Endothelial cell of umbilical vein (primary cell): ENCODE measurements at regions not wholly inside any gene's neighbourhood (a gene's known extent, or its start where the extent isn't known, plus 50 kb on each side); places are given as distances from the start of the nearest gene placed in this dataset.

Experiments
- BruUV-seq: library from RNA; stranded (reverse); fragments of 400-500 nt; replicated peaks from 2 replicates; lab custom pipeline; 2021; lab: Mats Ljungman, UMichigan
- CTCF ChIA-PET: fragments of 300-600, 350-600 bp; sonication (Branson Sonifier 250); formaldehyde crosslinking; loops from one replicate; lab custom pipeline; 2021; ENCODE audit warnings: antibody characterized with exemption, inconsistent platforms; lab: Charles Lee
- POLR2A ChIA-PET: fragments of 300-600, 350-600 bp; sonication (Branson Sonifier 250); formaldehyde crosslinking; loops from one replicate; lab custom pipeline; 2021; ENCODE audit warnings: antibody characterized with exemption, inconsistent platforms; lab: Charles Lee
- DNase-seq: peaks from one replicate; pipeline ENCODE4 v3.0.0-alpha.2; 2011; ENCODE audit warnings: low read depth, low spot score
- FAIRE-seq: peaks from 2 replicates; lab custom pipeline; 2011; peaks lifted over from hg19 to GRCh38; lab: Jason Lieb, UNC
- H2AFZ ChIP-seq: 2 replicates; pipeline ENCODE4 v1.6.0; 2012; ENCODE audit warnings: low read depth, low read length, control low read depth, inconsistent platforms
- H3K27ac ChIP-seq: 2 replicates; pipeline ENCODE4 v1.5.1; 2011; ENCODE audit warnings: low read depth, mild to moderate bottlenecking, control low read depth, low read length, moderate library complexity; ENCODE audit not compliant: insufficient read depth
- H3K27me3 ChIP-seq, 2 experiments: 2 replicates each; pipeline versions ENCODE4 v1.6.0 to v1.6.1; 2011; ENCODE audit warnings: low read length in 2 of 2, mixed read lengths in 1 of 2; ENCODE audit not compliant: control insufficient read depth in 2 of 2, insufficient read depth in 2 of 2
- H3K36me3 ChIP-seq, 2 experiments: 2 replicates in 1 of 2; 3 replicates in 1 of 2; pipeline ENCODE4 v1.5.1; 2011; ENCODE audit warnings: low read length in 2 of 2, mild to moderate bottlenecking in 1 of 2, moderate library complexity in 1 of 2; ENCODE audit not compliant: control insufficient read depth in 2 of 2, insufficient read depth in 2 of 2; ENCODE audit errors: extremely low read depth in 1 of 2
- H3K4me1 ChIP-seq: 3 replicates; pipeline ENCODE4 v1.5.1; 2011; ENCODE audit warnings: mild to moderate bottlenecking, low read length; ENCODE audit not compliant: control insufficient read depth, insufficient read depth; ENCODE audit errors: extremely low read depth
- H3K4me2 ChIP-seq: 2 replicates; pipeline ENCODE4 v1.6.1; 2011; ENCODE audit warnings: low read length, control low read depth, mixed read lengths; ENCODE audit not compliant: insufficient read depth
- H3K4me3 ChIP-seq, 3 experiments: fragments of 200-600 bp in 1 of 3; sonication (generic), shearing (Covaris generic) in 1 of 3; replicated peaks in 1 of 3; 2 replicates each; pipeline ENCODE4 v1.5.1; 2011 to 2016; ENCODE audit warnings: control low read depth in 3 of 3, low read length in 3 of 3, mild to moderate bottlenecking in 2 of 3, inconsistent platforms in 1 of 3, low read depth in 1 of 3, moderate library complexity in 1 of 3; ENCODE audit not compliant: insufficient read depth in 1 of 3
- H3K79me2 ChIP-seq: 2 replicates; pipeline ENCODE4 v1.6.0; 2012; ENCODE audit warnings: low read length, inconsistent platforms; ENCODE audit not compliant: control insufficient read depth, insufficient read depth
- H3K9ac ChIP-seq: replicated peaks from 2 replicates; pipeline ENCODE3; 2011; ENCODE audit warnings: low read length, control low read depth; ENCODE audit not compliant: insufficient read depth; ENCODE audit errors: extremely low read depth
- H3K9me1 ChIP-seq: replicated peaks from 3 replicates; pipeline ENCODE4 v1.6.0; 2011; ENCODE audit warnings: mild to moderate bottlenecking, low read length; ENCODE audit not compliant: control insufficient read depth, insufficient read depth; ENCODE audit errors: extremely low read depth
- H3K9me3 ChIP-seq: replicated peaks from 2 replicates; pipeline ENCODE4 v1.5.1; 2012; ENCODE audit warnings: low read length, inconsistent platforms; ENCODE audit not compliant: control insufficient read depth, insufficient read depth
- H4K20me1 ChIP-seq: replicated peaks from 2 replicates; pipeline ENCODE3; 2011; ENCODE audit warnings: mild to moderate bottlenecking, low read length; ENCODE audit not compliant: control insufficient read depth, insufficient read depth; ENCODE audit errors: extremely low read depth
- CTCF ChIP-seq, 2 donors: IDR thresholded peaks; 1 replicate in 1 of 2; 2 replicates in 1 of 2; pipeline ENCODE4 v1.5.1; 2011; ENCODE audit warnings: low read length in 2 of 2, mild to moderate bottlenecking in 2 of 2, moderate library complexity in 2 of 2, control low read depth in 1 of 2, inconsistent platforms in 1 of 2, low read depth in 1 of 2; ENCODE audit not compliant: insufficient read depth in 1 of 2; ENCODE audit errors: extremely low read depth in 1 of 2
- EZH2 ChIP-seq: IDR thresholded peaks from 2 replicates; pipeline ENCODE4 v1.6.1; 2012; ENCODE audit warnings: borderline replicate concordance, low read depth, mild to moderate bottlenecking, moderate library complexity, low read length, inconsistent platforms; ENCODE audit not compliant: severe bottlenecking
- FOS ChIP-seq: IDR thresholded peaks from 2 replicates; pipeline ENCODE4 v1.6.1; 2011; ENCODE audit warnings: mild to moderate bottlenecking, low read length, moderate library complexity, borderline replicate concordance; ENCODE audit not compliant: insufficient read depth
- GATA2 ChIP-seq: IDR thresholded peaks from 2 replicates; pipeline ENCODE4 v1.7.0; 2011; ENCODE audit warnings: low read depth, mild to moderate bottlenecking, moderate library complexity, mixed read lengths, low read length; ENCODE audit not compliant: insufficient read length, insufficient read depth
- JUN ChIP-seq: IDR thresholded peaks from 2 replicates; pipeline ENCODE4 v1.6.1; 2011; ENCODE audit warnings: borderline replicate concordance, low read depth; ENCODE audit not compliant: insufficient read length, insufficient read depth
- MAX ChIP-seq: IDR thresholded peaks from 2 replicates; pipeline ENCODE4 v1.6.1; 2011; ENCODE audit not compliant: insufficient read depth, insufficient read length
- MYC ChIP-seq: IDR thresholded peaks from one replicate; pipeline ENCODE4 v1.6.1; 2011; ENCODE audit warnings: mild to moderate bottlenecking, low read depth, low read length
- POLR2A ChIP-seq: IDR thresholded peaks from 2 replicates; pipeline ENCODE4 v1.6.1; 2012; ENCODE audit warnings: low read depth, mild to moderate bottlenecking, control low read depth, low read length
- POLR2AphosphoS5 ChIP-seq: IDR thresholded peaks from 2 replicates; pipeline ENCODE4 v1.6.1; 2012; ENCODE audit warnings: low read depth, mild to moderate bottlenecking, control low read depth, low read length, moderate library complexity; ENCODE audit not compliant: insufficient read depth
- dilution Hi-C: fragments of 300-500 bp; cut with MboI; formaldehyde crosslinking; loops from one replicate; pipeline ENCODE4 v1.15.0; 2019; ENCODE audit warnings: low sequenced_read_pairs; ENCODE audit not compliant: extremely low pct_ligation_motif_present
- intact Hi-C: fragments of 100-400 bp; cut with micrococcal nuclease; formaldehyde crosslinking; loops from one replicate; pipeline ENCODE4 v1.10.0; 2022

- no TSS peak for BruUV-seq
- no peak for FAIRE-seq
- CTCF ChIA-PET: interaction anchor here (1.2 to 1.6 kb wide), 3 partner anchors 17 to 74 kb away, joined by 3 to 10 read pairs (median 4); no protein-coding TSS in a partner anchor
These were observed 143.4 kb upstream of the USP24 start for GRCh38 chr1:55358581-55358980.

GRCh38 chr1:55355549-55355948, 140.4 kb upstream of the USP24 start:
- dilution Hi-C loops (no loop called here), intact Hi-C loops (no loop called here)
- Histone ChIP-seq H3K4me1 (no peaks in the 10 kb centered on the region), H3K9ac (no peak overlapping the region), H3K27me3 (no peaks in the 10 kb centered on the region), H3K9me1 (no peaks in the 10 kb centered on the region), H3K27ac (no peak overlapping the region), H3K79me2 (no peaks in the 10 kb centered on the region), H3K4me2 (no peak overlapping the region), H3K9me3 (no peaks in the 10 kb centered on the region), H3K36me3 (no peaks in the 10 kb centered on the region), H3K4me3 (no peak overlapping the region), H4K20me1 (no peaks in the 10 kb centered on the region), H2AFZ (no peak overlapping the region)
- no peak for TF ChIP-seq CTCF (IDR thresholded peaks at IDR 0.05; ENCODE audit: extremely low read depth in 1 of 2, insufficient read depth in 1 of 2, low read depth in 1 of 2, low read length in 2 of 2)
- TF ChIP-seq EZH2: no peak
- no peak for TF ChIP-seq FOS
- no peak for TF ChIP-seq MYC
- no peak for TF ChIP-seq POLR2AphosphoS5
- TF ChIP-seq GATA2: no peak
- no peak for TF ChIP-seq JUN
- TF ChIP-seq MAX: no peak
- TF ChIP-seq POLR2A: no peak
- DNase-seq (no peak), FAIRE-seq (no peak)
- no TSS peak for BruUV-seq
- ChIA-PET POLR2A (no interaction called here), CTCF (interaction anchor here (0.9 to 1.8 kb wide), 2 partner anchors 17 to 20 kb away, joined by 3 to 5 read pairs; no protein-coding TSS in a partner anchor)

More at GRCh38 chr1:55358581-55358980, 143.4 kb upstream of the USP24 start:
- H3K9me3 ChIP-seq: no peaks in the 10 kb centered on the region
- no peaks in the 10 kb centered on the region for H4K20me1 ChIP-seq
- POLR2A ChIA-PET: no interaction called here
- H3K9me1 ChIP-seq: no peaks in the 10 kb centered on the region
- no peaks in the 10 kb centered on the region for H3K79me2 ChIP-seq
- no peak overlapping the region for H3K27ac ChIP-seq
- H3K4me3 ChIP-seq: no peak overlapping the region
- TF ChIP-seq POLR2A (no peak), CTCF (IDR thresholded peaks at IDR 0.05; ENCODE audit: extremely low read depth in 1 of 2, insufficient read depth in 1 of 2, low read depth in 1 of 2, low read length in 2 of 2) (no peak), GATA2 (no peak)
- H3K4me2 ChIP-seq: no peak overlapping the region
- no peak overlapping the region for H3K9ac ChIP-seq
- intact Hi-C loops: no loop called here
- DNase-seq: no peak
- no peaks in the 10 kb centered on the region for H3K36me3 ChIP-seq
- peaks cover 7% of the 10 kb centered on the region for H3K4me1 ChIP-seq
- H3K27me3 ChIP-seq: no peaks in the 10 kb centered on the region
- dilution Hi-C loops: no loop called here
- no peak overlapping the region for H2AFZ ChIP-seq
